Stimulated activated CD8-positive, alpha-beta memory T cell treated with anti-CD3 and anti-CD28 coated beads, Interleukin-7, amount 100 ng/mL, for 48 hours (primary cell): ENCODE measurements at regions not wholly inside any gene's neighbourhood (a gene's known extent, or its start where the extent isn't known, plus 50 kb on each side); places are given as distances from the start of the nearest gene placed in this dataset.

ENCODE experiments used
- DNase-seq, 2 donors: peaks; one replicate each; pipeline ENCODE4 v3.0.0-alpha.2; 2020; ENCODE audit warnings: low read depth in 1 of 2; ENCODE audit errors: extremely low read depth in 1 of 2

GRCh38 chr12:28814246-28814645, 334.8 kb upstream of the FAR2 start:
- no peak for DNase-seq

- DNase-seq, result no peak
Observed at GRCh38 chr12:28817524-28817923, 331.6 kb upstream of the FAR2 start.

- no peak for DNase-seq
Observed at GRCh38 chr12:28824193-28824846, 324.8 kb upstream of the FAR2 start.

GRCh38 chr12:28824849-28825248, 324.2 kb upstream of the FAR2 start:
- no peak for DNase-seq

GRCh38 chr12:28826766-28827165, 322.3 kb upstream of the FAR2 start:
- DNase-seq, result no peak

GRCh38 chr12:28827861-28828260, 321.2 kb upstream of the FAR2 start:
- no peak for DNase-seq

GRCh38 chr12:28828318-28828717, 320.8 kb upstream of the FAR2 start:
- no peak for DNase-seq

GRCh38 chr12:28830491-28830890, 318.6 kb upstream of the FAR2 start:
- no peak for DNase-seq

GRCh38 chr12:28844718-28845117, 304.4 kb upstream of the FAR2 start:
- DNase-seq, result no peak

GRCh38 chr12:28851781-28852180, 297.3 kb upstream of the FAR2 start:
- DNase-seq, result no peak

- DNase-seq, result no peak
Observed at GRCh38 chr12:28855761-28856310, 293.2 kb upstream of the FAR2 start.

GRCh38 chr12:28857369-28857768, 291.7 kb upstream of the FAR2 start:
- no peak for DNase-seq

GRCh38 chr12:28859551-28859950, 289.5 kb upstream of the FAR2 start:
- no peak for DNase-seq

GRCh38 chr12:28865776-28866175, 283.3 kb upstream of the FAR2 start:
- DNase-seq, result no peak

GRCh38 chr12:28866296-28866695, 282.8 kb upstream of the FAR2 start:
- no peak for DNase-seq

GRCh38 chr12:28866715-28867503, 282.2 kb upstream of the FAR2 start:
- no peak for DNase-seq

- DNase-seq, result no peak
Observed at GRCh38 chr12:28868414-28868813, 280.7 kb upstream of the FAR2 start.

- DNase-seq, result no peak
Observed at GRCh38 chr12:28869197-28869596, 279.9 kb upstream of the FAR2 start.

GRCh38 chr12:28870839-28871440, 278.1 kb upstream of the FAR2 start:
- no peak for DNase-seq

- DNase-seq, result no peak
Observed at GRCh38 chr12:28872654-28873268, 276.3 kb upstream of the FAR2 start.

GRCh38 chr12:28874758-28875157, 274.3 kb upstream of the FAR2 start:
- no peak for DNase-seq
